ENCODE measurements at regions not wholly inside any gene's neighbourhood (a gene's known extent, or its start where the extent isn't known, plus 50 kb on each side); places are given as distances from the start of the nearest gene placed in this dataset.

DNA sequence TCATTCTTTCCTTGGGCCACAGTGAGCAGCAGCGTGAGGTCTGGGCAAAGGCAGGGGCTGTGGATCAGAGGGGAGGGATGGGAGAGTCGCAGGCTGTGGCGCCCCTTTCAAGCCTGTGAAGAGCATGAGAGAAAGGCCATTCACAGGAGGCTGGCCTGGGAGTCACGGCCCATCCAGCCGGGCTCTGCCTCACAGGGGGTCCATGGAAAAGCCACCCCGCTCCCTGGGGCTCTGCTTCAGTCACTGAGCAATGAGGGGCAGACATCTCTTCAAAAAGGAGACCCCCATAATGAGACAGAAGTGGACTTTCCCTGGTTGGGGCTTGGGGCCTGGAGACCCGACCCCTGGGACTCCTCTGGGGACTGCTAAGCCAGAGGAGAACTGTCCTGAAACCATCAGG lies 117.0 kb upstream of the GSC start:
- H3K9me2 ChIP-seq (replicated peaks; ENCODE audit: insufficient read depth): no peaks in the 10 kb centered on the region
- 93% methylated on average over 7 of the region's 7 CpGs for WGBS (ENCODE audit: low lambda C conversion rate, missing lambda C conversion rate)
- TF ChIP-seq, protein P1, sequence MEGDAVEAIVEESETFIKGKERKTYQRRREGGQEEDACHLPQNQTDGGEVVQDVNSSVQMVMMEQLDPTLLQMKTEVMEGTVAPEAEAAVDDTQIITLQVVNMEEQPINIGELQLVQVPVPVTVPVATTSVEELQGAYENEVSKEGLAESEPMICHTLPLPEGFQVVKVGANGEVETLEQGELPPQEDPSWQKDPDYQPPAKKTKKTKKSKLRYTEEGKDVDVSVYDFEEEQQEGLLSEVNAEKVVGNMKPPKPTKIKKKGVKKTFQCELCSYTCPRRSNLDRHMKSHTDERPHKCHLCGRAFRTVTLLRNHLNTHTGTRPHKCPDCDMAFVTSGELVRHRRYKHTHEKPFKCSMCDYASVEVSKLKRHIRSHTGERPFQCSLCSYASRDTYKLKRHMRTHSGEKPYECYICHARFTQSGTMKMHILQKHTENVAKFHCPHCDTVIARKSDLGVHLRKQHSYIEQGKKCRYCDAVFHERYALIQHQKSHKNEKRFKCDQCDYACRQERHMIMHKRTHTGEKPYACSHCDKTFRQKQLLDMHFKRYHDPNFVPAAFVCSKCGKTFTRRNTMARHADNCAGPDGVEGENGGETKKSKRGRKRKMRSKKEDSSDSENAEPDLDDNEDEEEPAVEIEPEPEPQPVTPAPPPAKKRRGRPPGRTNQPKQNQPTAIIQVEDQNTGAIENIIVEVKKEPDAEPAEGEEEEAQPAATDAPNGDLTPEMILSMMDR (IDR thresholded peaks at IDR 0.05; ENCODE audit: poor library complexity): no peak
- no peak for TF ChIP-seq EZH2phosphoT487 (IDR thresholded peaks at IDR 0.05; ENCODE audit: low read depth, severe bottlenecking, unreplicated experiment)
- no peaks in the 10 kb centered on the region for H3K79me2 ChIP-seq
- H3K27me3 ChIP-seq: no peaks in the 10 kb centered on the region
- DNase-seq (ENCODE audit: low spot score): no peak
- no peaks in the 10 kb centered on the region for H3K36me3 ChIP-seq (replicated peaks; ENCODE audit: insufficient read depth, low read depth)
- no peaks in the 10 kb centered on the region for H4K20me1 ChIP-seq (ENCODE audit: insufficient read depth, poor library complexity, severe bottlenecking)
- H3K4me2 ChIP-seq: no peak overlapping the region
- no peak overlapping the region for H3K27ac ChIP-seq
- H3K9me3 ChIP-seq (ENCODE audit: low read depth): no peaks in the 10 kb centered on the region
- no peak overlapping the region for H3K4me3 ChIP-seq
- no peak overlapping the region for H2AFZ ChIP-seq
- H3K4me1 ChIP-seq (ENCODE audit: insufficient read depth): no peaks in the 10 kb centered on the region

DNA sequence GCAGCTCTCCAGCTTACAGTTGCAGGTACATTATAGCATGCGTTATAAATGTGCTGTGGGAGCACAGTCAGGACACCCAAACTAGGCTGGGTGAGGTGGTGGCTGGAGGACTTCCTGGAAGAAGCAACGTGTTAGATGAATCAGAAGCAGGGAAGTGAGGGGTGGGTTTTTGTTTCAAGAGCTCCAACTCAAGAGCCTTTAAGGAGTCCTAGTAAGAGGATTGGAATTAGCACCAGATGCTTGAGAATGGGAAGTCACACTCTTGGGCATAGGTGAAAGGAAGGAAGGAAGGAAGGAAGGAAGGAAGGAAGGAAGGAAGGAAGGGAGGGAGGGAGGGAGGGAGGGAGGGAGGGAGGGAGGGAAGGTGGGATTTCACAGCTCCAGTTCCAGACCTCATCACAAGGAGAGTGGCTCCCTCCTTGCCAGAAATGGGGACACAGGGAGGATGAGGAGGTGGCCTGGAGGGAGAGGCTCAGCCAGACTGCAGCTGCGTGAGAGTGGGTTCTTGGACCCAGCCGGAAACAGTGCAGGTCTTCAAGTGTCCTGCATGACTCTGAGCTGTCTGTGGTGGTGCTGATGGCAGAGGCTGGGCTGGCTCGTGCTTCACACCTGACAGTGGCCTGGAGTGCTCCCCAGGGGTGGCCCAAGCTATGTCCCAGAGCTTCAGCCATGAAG lies 115.7 kb upstream of the GSC start:
- Histone ChIP-seq H3K4me3 (no peak overlapping the region), H2AFZ (no peak overlapping the region), H3K36me3 (replicated peaks; ENCODE audit: insufficient read depth, low read depth) (no peaks in the 10 kb centered on the region), H3K4me2 (no peak overlapping the region), H3K27ac (no peak overlapping the region), H3K9me3 (ENCODE audit: low read depth) (no peaks in the 10 kb centered on the region), H3K9me2 (replicated peaks; ENCODE audit: insufficient read depth) (no peaks in the 10 kb centered on the region), H4K20me1 (ENCODE audit: insufficient read depth, poor library complexity, severe bottlenecking) (no peaks in the 10 kb centered on the region), H3K79me2 (no peaks in the 10 kb centered on the region), H3K27me3 (no peaks in the 10 kb centered on the region), H3K4me1 (ENCODE audit: insufficient read depth) (no peaks in the 10 kb centered on the region)
- no peak for DNase-seq (ENCODE audit: low spot score)
- WGBS (ENCODE audit: low lambda C conversion rate, missing lambda C conversion rate): 78% methylated on average over 5 of the region's 5 CpGs
- TF ChIP-seq, protein P1 (IDR thresholded peaks at IDR 0.05; ENCODE audit: poor library complexity): no peak
- TF ChIP-seq EZH2 (IDR thresholded peaks at IDR 0.05; ENCODE audit: borderline replicate concordance) (no peak), EZH2phosphoT487 (IDR thresholded peaks at IDR 0.05; ENCODE audit: low read depth, severe bottlenecking, unreplicated experiment) (no peak)

DNA sequence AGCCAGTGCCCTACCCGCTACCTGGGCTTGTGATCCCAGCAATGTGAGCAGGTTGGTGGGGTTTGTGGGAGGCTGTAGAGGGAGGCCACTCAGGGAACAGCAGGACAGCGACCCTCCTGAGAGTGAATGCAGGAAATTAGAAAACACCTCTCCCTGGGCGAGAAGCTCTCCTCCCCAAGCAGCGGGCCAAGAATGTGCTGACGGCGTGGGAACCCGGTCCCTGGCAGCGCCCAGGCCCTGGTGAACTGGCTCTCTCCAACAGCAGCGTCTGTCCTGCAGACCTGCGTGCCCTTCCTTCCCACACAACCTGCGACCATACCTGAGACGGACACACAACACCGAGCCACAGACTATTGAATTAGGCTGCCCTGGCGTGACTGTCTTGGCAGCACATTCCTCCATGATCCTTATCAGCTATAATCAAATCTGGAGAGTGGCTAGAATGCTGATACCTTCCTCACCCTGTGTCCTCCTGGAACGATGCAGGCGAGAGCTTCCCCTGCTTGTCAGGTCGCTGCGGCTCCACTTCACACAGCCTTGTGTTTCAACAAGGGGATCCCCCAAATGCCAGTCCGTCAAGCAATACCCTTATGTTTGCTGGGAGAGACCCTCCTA lies 114.8 kb upstream of the GSC start:
- no peaks in the 10 kb centered on the region for H3K9me3 ChIP-seq (ENCODE audit: low read depth)
- WGBS (ENCODE audit: low lambda C conversion rate, missing lambda C conversion rate): 74% methylated on average over 19 of the region's 19 CpGs
- H3K27ac ChIP-seq: no peak overlapping the region
- no peaks in the 10 kb centered on the region for H4K20me1 ChIP-seq (ENCODE audit: insufficient read depth, poor library complexity, severe bottlenecking)
- H3K36me3 ChIP-seq (replicated peaks; ENCODE audit: insufficient read depth, low read depth): no peaks in the 10 kb centered on the region
- no peaks in the 10 kb centered on the region for H3K4me1 ChIP-seq (ENCODE audit: insufficient read depth)
- H3K9me2 ChIP-seq (replicated peaks; ENCODE audit: insufficient read depth): no peaks in the 10 kb centered on the region
- no peak for DNase-seq (ENCODE audit: low spot score)
- H3K4me3 ChIP-seq: no peak overlapping the region
- no peak overlapping the region for H2AFZ ChIP-seq
- no peaks in the 10 kb centered on the region for H3K79me2 ChIP-seq
- no peak overlapping the region for H3K4me2 ChIP-seq
- no peaks in the 10 kb centered on the region for H3K27me3 ChIP-seq
- TF ChIP-seq EZH2phosphoT487 (IDR thresholded peaks at IDR 0.05; ENCODE audit: low read depth, severe bottlenecking, unreplicated experiment): no peak
- no peak for TF ChIP-seq EZH2 (IDR thresholded peaks at IDR 0.05; ENCODE audit: borderline replicate concordance)
- TF ChIP-seq, protein P1 (IDR thresholded peaks at IDR 0.05; ENCODE audit: poor library complexity): no peak
